Keratinocyte (primary cell): ENCODE measurements at regions not wholly inside any gene's neighbourhood (a gene's known extent, or its start where the extent isn't known, plus 50 kb on each side); places are given as distances from the start of the nearest gene placed in this dataset.

ENCODE experiments used
- DNase-seq: peaks from one replicate; pipeline ENCODE4 v3.0.0-alpha.2; 2011; ENCODE audit warnings: low read depth, missing footprints, low spot score
- FAIRE-seq: peaks from 2 replicates; lab custom pipeline; 2011; peaks lifted over from hg19 to GRCh38; lab: Jason Lieb, UNC
- H2AFZ ChIP-seq: 2 replicates; pipeline ENCODE4 v1.6.0; 2012; ENCODE audit warnings: low read length, control low read depth, inconsistent platforms; ENCODE audit not compliant: control insufficient read depth
- H3K27ac ChIP-seq: 2 replicates; pipeline ENCODE4 v1.5.1; 2011; ENCODE audit warnings: low read length; ENCODE audit not compliant: control insufficient read depth, insufficient read depth
- H3K27me3 ChIP-seq: 3 replicates; pipeline ENCODE4 v1.6.0; 2011; ENCODE audit warnings: low read length; ENCODE audit not compliant: control insufficient read depth, insufficient read depth; ENCODE audit errors: extremely low read depth
- H3K36me3 ChIP-seq, 2 experiments: 2 replicates in 1 of 2; 3 replicates in 1 of 2; pipeline ENCODE4 v1.5.1; 2011; ENCODE audit warnings: low read length in 2 of 2, mild to moderate bottlenecking in 1 of 2; ENCODE audit not compliant: control insufficient read depth in 2 of 2, insufficient read depth in 2 of 2; ENCODE audit errors: extremely low read depth in 1 of 2
- H3K4me1 ChIP-seq: 3 replicates; pipeline ENCODE4 v1.5.1; 2011; ENCODE audit warnings: low read length; ENCODE audit not compliant: control insufficient read depth, insufficient read depth; ENCODE audit errors: extremely low read depth
- H3K4me2 ChIP-seq: 3 replicates; pipeline ENCODE4 v1.6.0; 2011; ENCODE audit warnings: low read depth, low read length; ENCODE audit not compliant: control insufficient read depth, insufficient read depth; ENCODE audit errors: extremely low read depth
- H3K4me3 ChIP-seq, 3 experiments: fragments of 200-600 bp in 1 of 3; sonication (generic) in 1 of 3; 2 replicates in 2 of 3; 3 replicates in 1 of 3; pipeline ENCODE4 v1.5.1; 2011 to 2016; ENCODE audit warnings: low read length in 3 of 3, mild to moderate bottlenecking in 3 of 3, control low read depth in 2 of 3, inconsistent platforms in 1 of 3, low read depth in 1 of 3, mixed read lengths in 1 of 3, mixed run types in 1 of 3, moderate library complexity in 1 of 3; ENCODE audit not compliant: control insufficient read depth in 2 of 3, insufficient read depth in 2 of 3; ENCODE audit errors: extremely low read depth in 1 of 3
- H3K79me2 ChIP-seq: 2 replicates; pipeline ENCODE4 v1.6.0; 2012; ENCODE audit warnings: low read length; ENCODE audit not compliant: control insufficient read depth, insufficient read depth
- H3K9ac ChIP-seq: 3 replicates; pipeline ENCODE4 v1.6.0; 2011; ENCODE audit warnings: low read length; ENCODE audit not compliant: control insufficient read depth, insufficient read depth; ENCODE audit errors: extremely low read depth
- H3K9me1 ChIP-seq: 3 replicates; pipeline ENCODE4 v1.6.0; 2011; ENCODE audit warnings: low read length; ENCODE audit not compliant: control insufficient read depth, insufficient read depth; ENCODE audit errors: extremely low read depth
- H3K9me3 ChIP-seq: 2 replicates; pipeline ENCODE4 v1.5.1; 2012; ENCODE audit warnings: low read depth, low read length; ENCODE audit not compliant: control insufficient read depth
- H4K20me1 ChIP-seq: 3 replicates; pipeline ENCODE4 v1.6.0; 2011; ENCODE audit warnings: low read length; ENCODE audit not compliant: control insufficient read depth, insufficient read depth; ENCODE audit errors: extremely low read depth
- EZH2 ChIP-seq: IDR thresholded peaks from one replicate; pipeline ENCODE4 v1.6.1; 2012; ENCODE audit warnings: inconsistent platforms, mild to moderate bottlenecking, low read length, moderate library complexity
- dilution Hi-C: fragments of 300-500 bp; cut with MboI; formaldehyde crosslinking; loops from one replicate; pipeline ENCODE4 v1.7.0; 2020; ENCODE audit warnings: low sequenced_read_pairs; ENCODE audit not compliant: extremely low pct_ligation_motif_present
- TF ChIP-seq, protein P1 (sequence below), 3 experiments: IDR thresholded peaks in 1 of 3; conservative IDR thresholded peaks in 1 of 3; optimal IDR thresholded peaks in 1 of 3; 2 replicates in 2 of 3; 3 replicates in 1 of 3; pipeline versions ENCODE3 to v1.5.1; 2011; ENCODE audit warnings: low read length in 3 of 3, mild to moderate bottlenecking in 3 of 3, moderate library complexity in 2 of 3, control low read depth in 1 of 3, inconsistent platforms in 1 of 3; ENCODE audit not compliant: insufficient read depth in 2 of 3; ENCODE audit errors: extremely low read depth in 1 of 3

DNA sequence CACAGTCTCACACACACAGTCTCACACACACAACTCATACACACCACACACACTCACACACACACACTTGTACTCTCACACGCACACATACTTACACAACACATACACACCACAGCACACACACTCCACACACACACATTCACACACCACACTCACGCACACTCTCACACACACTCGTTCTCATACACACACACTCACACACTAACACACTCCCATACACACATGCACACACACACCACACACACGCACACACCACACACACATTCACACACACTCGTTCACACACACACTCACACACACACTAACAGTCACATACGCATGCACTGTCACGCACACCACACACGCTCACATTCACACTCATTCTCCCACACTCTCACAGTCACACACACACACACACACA, 109.8 kb downstream of the PRLHR start:
- H3K4me3 ChIP-seq = no peak overlapping the region
- H4K20me1 ChIP-seq = no peaks in the 10 kb centered on the region
- no peak overlapping the region for H3K9ac ChIP-seq
- H2AFZ ChIP-seq = no peak overlapping the region
- no peak overlapping the region for H3K4me2 ChIP-seq
- dilution Hi-C loops = no loop called here
- H3K36me3 ChIP-seq = no peaks in the 10 kb centered on the region
- TF ChIP-seq, protein P1, sequence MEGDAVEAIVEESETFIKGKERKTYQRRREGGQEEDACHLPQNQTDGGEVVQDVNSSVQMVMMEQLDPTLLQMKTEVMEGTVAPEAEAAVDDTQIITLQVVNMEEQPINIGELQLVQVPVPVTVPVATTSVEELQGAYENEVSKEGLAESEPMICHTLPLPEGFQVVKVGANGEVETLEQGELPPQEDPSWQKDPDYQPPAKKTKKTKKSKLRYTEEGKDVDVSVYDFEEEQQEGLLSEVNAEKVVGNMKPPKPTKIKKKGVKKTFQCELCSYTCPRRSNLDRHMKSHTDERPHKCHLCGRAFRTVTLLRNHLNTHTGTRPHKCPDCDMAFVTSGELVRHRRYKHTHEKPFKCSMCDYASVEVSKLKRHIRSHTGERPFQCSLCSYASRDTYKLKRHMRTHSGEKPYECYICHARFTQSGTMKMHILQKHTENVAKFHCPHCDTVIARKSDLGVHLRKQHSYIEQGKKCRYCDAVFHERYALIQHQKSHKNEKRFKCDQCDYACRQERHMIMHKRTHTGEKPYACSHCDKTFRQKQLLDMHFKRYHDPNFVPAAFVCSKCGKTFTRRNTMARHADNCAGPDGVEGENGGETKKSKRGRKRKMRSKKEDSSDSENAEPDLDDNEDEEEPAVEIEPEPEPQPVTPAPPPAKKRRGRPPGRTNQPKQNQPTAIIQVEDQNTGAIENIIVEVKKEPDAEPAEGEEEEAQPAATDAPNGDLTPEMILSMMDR (optimal IDR thresholded peaks at IDR 0.05 in 1 of 3, IDR thresholded peaks at IDR 0.05 in 1 of 3, conservative IDR thresholded peaks at IDR 0.05 in 1 of 3; ENCODE audit: extremely low read depth in 1 of 3, insufficient read depth in 2 of 3, low read length in 3 of 3) = no peak
- no peak for TF ChIP-seq EZH2
- H3K9me1 ChIP-seq = no peaks in the 10 kb centered on the region
- FAIRE-seq = peak; percentile 39
- H3K4me1 ChIP-seq = no peaks in the 10 kb centered on the region
- no peak for DNase-seq
- no peaks in the 10 kb centered on the region for H3K27me3 ChIP-seq
- H3K9me3 ChIP-seq = no peaks in the 10 kb centered on the region
- no peak overlapping the region for H3K27ac ChIP-seq
- H3K79me2 ChIP-seq = no peaks in the 10 kb centered on the region

GRCh38 chr10:118484152-118484871, 111.1 kb downstream of the PRLHR start:
- no peaks in the 10 kb centered on the region for H4K20me1 ChIP-seq
- H3K9me1 ChIP-seq = no peaks in the 10 kb centered on the region
- H3K4me2 ChIP-seq = no peak overlapping the region
- no peak for DNase-seq
- H3K4me1 ChIP-seq = no peaks in the 10 kb centered on the region
- H2AFZ ChIP-seq = no peak overlapping the region
- no peaks in the 10 kb centered on the region for H3K9me3 ChIP-seq
- TF ChIP-seq EZH2 = no peak
- TF ChIP-seq, protein P1 (optimal IDR thresholded peaks at IDR 0.05 in 1 of 3, IDR thresholded peaks at IDR 0.05 in 1 of 3, conservative IDR thresholded peaks at IDR 0.05 in 1 of 3; ENCODE audit: extremely low read depth in 1 of 3, insufficient read depth in 2 of 3, low read length in 3 of 3) = no peak
- H3K27me3 ChIP-seq = no peaks in the 10 kb centered on the region
- FAIRE-seq = no peak
- no peak overlapping the region for H3K4me3 ChIP-seq
- no peaks in the 10 kb centered on the region for H3K36me3 ChIP-seq
- dilution Hi-C loops = no loop called here
- no peak overlapping the region for H3K27ac ChIP-seq
- no peaks in the 10 kb centered on the region for H3K79me2 ChIP-seq
- no peak overlapping the region for H3K9ac ChIP-seq
